HepG2 (cell line): ENCODE measurements at regions not wholly inside any gene's neighbourhood (a gene's known extent, or its start where the extent isn't known, plus 50 kb on each side); places are given as distances from the start of the nearest gene placed in this dataset.

Source experiments
- ASH2L ChIP-seq: fragments of 300-600, 200-600 bp; sonication (generic); IDR thresholded peaks from 2 replicates; pipeline ENCODE4 v1.7.0; 2017; ENCODE audit warnings: low read depth, mild to moderate bottlenecking, moderate library complexity, mixed read lengths, low read length; ENCODE audit not compliant: insufficient read length
- CENPX ChIP-seq: sonication (generic); formaldehyde crosslinking; IDR thresholded peaks from 2 replicates; pipeline ENCODE4 v1.9.0; 2021; ENCODE audit warnings: mild to moderate bottlenecking, missing genetic modification reagents, moderate library complexity
- CTCF ChIP-seq: sonication (generic); formaldehyde crosslinking; IDR thresholded peaks from 2 replicates; pipeline ENCODE4 v1.5.0; 2020; ENCODE audit warnings: mild to moderate bottlenecking, missing genetic modification reagents, moderate library complexity
- JUNB ChIP-seq: sonication (generic); formaldehyde crosslinking; IDR thresholded peaks from 2 replicates; pipeline ENCODE4 v1.8.0; 2022; ENCODE audit warnings: missing genetic modification reagents, mild to moderate bottlenecking, borderline replicate concordance
- POLR2A ChIP-seq, 2 experiments: IDR thresholded peaks; 2 replicates each; pipeline ENCODE4 v1.6.1; 2011; ENCODE audit warnings: low read depth in 2 of 2, low read length in 2 of 2, mild to moderate bottlenecking in 1 of 2, moderate library complexity in 1 of 2; ENCODE audit not compliant: insufficient read depth in 1 of 2
- SMARCC2 ChIP-seq: fragments of 450-650 bp; IDR thresholded peaks from 2 replicates; pipeline ENCODE4 v1.6.1; 2017; ENCODE audit warnings: antibody characterized with exemption, mild to moderate bottlenecking
- ZC3H13 ChIP-seq: sonication (generic); formaldehyde crosslinking; IDR thresholded peaks from 2 replicates; pipeline ENCODE4 v1.8.1; 2023; ENCODE audit warnings: mild to moderate bottlenecking, missing genetic modification reagents, moderate library complexity
- ZNF263 ChIP-seq: sonication (generic); formaldehyde crosslinking; IDR thresholded peaks from 2 replicates; pipeline ENCODE4 v1.4.0; 2020; ENCODE audit warnings: missing genetic modification reagents

- TF ChIP-seq SMARCC2: no peak
- no peak for TF ChIP-seq POLR2A (IDR thresholded peaks at IDR 0.05; ENCODE audit: insufficient read depth in 1 of 2, low read depth in 2 of 2, low read length in 2 of 2)
- TF ChIP-seq CENPX: no peak
- TF ChIP-seq CTCF (CRISPR knock-in tag): no peak
- no peak for TF ChIP-seq ASH2L
- TF ChIP-seq ZC3H13 (CRISPR knock-in tag): no peak
- TF ChIP-seq ZNF263: no peak
- TF ChIP-seq JUNB: no peak
Observed at GRCh38 chr4:71147261-71147660, 153.8 kb downstream of the DCK start.
